Type B pancreatic cell (in vitro differentiated cells): ENCODE measurements at regions not wholly inside any gene's neighbourhood (a gene's known extent, or its start where the extent isn't known, plus 50 kb on each side); places are given as distances from the start of the nearest gene placed in this dataset.

Experiments
- DNase-seq: peaks from one replicate; pipeline ENCODE4 v3.0.0; 2021; ENCODE audit warnings: mixed read lengths; ENCODE audit not compliant: unreplicated experiment; ENCODE audit errors: extremely low spot score
- H3K27ac Mint-ChIP-seq: 2 replicates; pipeline ENCODE4 v1.8.0; 2021; ENCODE audit warnings: mild to moderate bottlenecking, mixed read lengths
- H3K27me3 Mint-ChIP-seq: 2 replicates; pipeline ENCODE4 v1.8.0; 2021; ENCODE audit warnings: mixed read lengths
- H3K36me3 Mint-ChIP-seq: 2 replicates; pipeline ENCODE4 v1.8.0; 2021; ENCODE audit warnings: mixed read lengths
- H3K4me1 Mint-ChIP-seq: one replicate; pipeline ENCODE4 v1.8.0; 2021; ENCODE audit warnings: mixed read lengths; ENCODE audit not compliant: unreplicated experiment
- H3K4me3 Mint-ChIP-seq: 2 replicates; pipeline ENCODE4 v1.8.0; 2021; ENCODE audit warnings: mild to moderate bottlenecking, mixed read lengths
- H3K9me3 Mint-ChIP-seq: 2 replicates; pipeline ENCODE4 v1.8.0; 2021; ENCODE audit warnings: mixed read lengths
- TF ChIP-seq, protein P1 (sequence below): fragments of 200-600 bp; sonication (generic); conservative IDR thresholded peaks from 2 replicates; pipeline ENCODE4 v1.5.0; 2021; ENCODE audit warnings: antibody characterized with exemption, mild to moderate bottlenecking

DNA sequence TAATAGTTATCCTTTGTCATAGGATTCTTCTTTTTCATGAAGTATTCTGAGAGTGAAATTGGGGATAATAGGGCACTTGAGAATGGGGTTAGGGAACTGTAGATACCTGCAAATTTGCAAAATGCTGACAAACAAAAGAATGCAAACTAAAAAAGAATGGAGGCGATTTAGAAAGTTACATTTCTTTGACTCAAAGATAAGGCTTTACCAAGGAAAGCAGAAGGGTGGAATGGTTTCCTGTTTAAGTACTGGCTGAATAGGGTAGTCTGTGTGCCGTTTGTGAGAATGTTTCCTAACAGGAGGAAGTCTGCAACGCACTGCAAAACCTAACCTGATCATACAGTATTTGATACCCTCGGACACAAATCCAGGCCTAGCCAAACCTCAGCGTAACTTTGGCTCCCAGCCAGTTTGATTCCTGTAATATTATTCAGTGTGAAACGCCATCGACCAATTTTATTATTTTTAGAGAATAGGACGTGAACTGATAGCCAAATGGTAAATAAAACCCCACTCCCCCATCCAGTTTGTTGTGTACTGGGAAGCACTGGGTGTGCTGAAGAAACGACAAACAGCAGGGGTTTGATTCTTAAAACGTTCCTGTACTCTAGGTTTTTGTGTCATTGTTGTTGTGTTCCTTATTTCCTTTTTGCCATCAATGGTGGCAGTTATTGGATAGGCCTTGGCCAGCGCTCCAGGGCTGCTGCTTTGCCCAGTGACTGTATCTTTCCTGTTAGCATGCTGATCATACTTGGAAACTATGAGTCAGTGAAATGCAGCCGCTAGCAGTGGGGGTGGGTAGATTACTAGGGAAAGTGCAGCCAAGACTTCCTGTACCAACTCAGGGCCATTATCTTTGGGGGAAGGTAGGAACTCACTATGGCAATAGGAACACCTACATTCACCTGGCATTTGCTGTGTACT, 148.0 kb upstream of the TBL1XR1 start:
- Mint-ChIP-seq H3K27me3 (no peaks in the 10 kb centered on the region), H3K4me3 (peak overlapping the region; percentile 45), H3K27ac (peak overlapping the region; percentile 85), H3K36me3 (no peaks in the 10 kb centered on the region), H3K9me3 (peaks cover 12% of the 10 kb centered on the region), H3K4me1 (peaks cover 36% of the 10 kb centered on the region)
- TF ChIP-seq, protein P1, sequence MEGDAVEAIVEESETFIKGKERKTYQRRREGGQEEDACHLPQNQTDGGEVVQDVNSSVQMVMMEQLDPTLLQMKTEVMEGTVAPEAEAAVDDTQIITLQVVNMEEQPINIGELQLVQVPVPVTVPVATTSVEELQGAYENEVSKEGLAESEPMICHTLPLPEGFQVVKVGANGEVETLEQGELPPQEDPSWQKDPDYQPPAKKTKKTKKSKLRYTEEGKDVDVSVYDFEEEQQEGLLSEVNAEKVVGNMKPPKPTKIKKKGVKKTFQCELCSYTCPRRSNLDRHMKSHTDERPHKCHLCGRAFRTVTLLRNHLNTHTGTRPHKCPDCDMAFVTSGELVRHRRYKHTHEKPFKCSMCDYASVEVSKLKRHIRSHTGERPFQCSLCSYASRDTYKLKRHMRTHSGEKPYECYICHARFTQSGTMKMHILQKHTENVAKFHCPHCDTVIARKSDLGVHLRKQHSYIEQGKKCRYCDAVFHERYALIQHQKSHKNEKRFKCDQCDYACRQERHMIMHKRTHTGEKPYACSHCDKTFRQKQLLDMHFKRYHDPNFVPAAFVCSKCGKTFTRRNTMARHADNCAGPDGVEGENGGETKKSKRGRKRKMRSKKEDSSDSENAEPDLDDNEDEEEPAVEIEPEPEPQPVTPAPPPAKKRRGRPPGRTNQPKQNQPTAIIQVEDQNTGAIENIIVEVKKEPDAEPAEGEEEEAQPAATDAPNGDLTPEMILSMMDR, result no peak
- DNase-seq, result no peak

DNA sequence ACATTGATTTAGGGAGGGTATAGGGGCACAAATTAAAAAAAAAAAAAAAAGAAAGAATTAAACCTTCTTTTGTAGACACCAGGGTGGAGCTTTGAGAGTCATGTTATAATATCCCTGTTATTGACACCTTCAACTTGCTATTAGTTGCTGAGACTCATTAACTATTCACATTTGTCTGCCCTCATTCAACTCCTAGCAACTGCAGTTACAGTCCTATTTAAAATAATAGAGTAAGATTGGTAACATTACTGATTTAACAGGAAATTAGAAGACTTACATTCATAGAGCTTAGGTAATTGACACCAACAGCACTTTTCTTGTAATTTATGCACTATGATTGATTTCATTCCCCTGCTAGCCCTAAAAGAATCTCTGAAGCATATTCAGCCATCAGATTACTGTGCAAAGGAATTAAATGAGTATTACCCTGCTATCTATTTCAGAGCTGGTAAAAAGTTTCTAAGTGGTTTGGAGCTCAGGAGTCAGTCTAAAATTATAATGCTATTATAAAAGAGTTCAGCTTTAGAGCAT, 148.8 kb upstream of the TBL1XR1 start:
- Mint-ChIP-seq H3K4me3 (peak overlapping the region; percentile 45), H3K27ac (peak overlapping the region; percentile 85)

DNA sequence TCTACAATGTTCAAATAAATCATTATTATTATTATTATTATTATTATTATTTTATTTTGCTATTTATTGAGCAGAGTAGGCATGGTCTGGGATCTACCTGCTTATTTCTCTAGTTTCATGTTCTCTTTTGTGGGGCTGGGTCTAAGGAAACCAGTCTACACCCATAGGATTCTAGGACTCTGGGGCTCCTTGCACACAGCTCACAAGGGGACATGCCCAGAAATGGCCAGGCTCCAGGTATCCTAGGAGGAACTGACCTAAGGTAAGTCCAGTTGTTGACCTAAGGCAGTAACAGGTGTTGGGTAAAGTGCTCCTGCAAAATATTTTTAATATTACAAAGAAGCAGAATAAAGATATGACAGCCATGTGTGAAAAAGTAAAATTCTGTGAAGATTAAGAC, 149.6 kb upstream of the TBL1XR1 start:
- Mint-ChIP-seq H3K4me3 (no peak overlapping the region), H3K27me3 (no peaks in the 10 kb centered on the region), H3K36me3 (no peaks in the 10 kb centered on the region), H3K27ac (no peak overlapping the region), H3K9me3 (peaks cover 12% of the 10 kb centered on the region), H3K4me1 (peaks cover 46% of the 10 kb centered on the region)
- no peak for DNase-seq
- TF ChIP-seq, protein P1, result no peak

More for the DNA sequence above, 148.8 kb upstream of the TBL1XR1 start:
- Mint-ChIP-seq H3K27me3 (no peaks in the 10 kb centered on the region), H3K4me1 (peaks cover 38% of the 10 kb centered on the region), H3K9me3 (peaks cover 12% of the 10 kb centered on the region), H3K36me3 (no peaks in the 10 kb centered on the region)
- TF ChIP-seq, protein P1, result no peak
- DNase-seq, result no peak

DNA sequence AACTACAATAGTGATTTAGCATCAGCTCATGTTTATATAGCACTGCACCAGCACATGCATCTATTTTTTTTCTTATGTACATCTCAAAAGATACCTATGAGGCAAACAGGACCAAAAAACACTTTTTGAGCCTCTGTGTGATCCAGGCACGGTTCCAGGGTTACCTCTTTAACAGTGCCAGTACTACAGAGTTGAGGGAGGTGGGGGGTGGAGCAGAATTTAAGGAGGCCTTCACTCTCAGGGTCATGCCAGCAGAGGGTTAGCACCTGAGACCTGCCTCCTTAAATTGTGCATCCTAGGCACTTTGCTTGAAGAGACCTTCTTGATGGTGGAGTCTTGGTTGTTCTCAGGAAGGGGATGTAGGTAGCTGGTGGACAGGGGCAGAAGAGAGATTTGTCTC, 150.3 kb upstream of the TBL1XR1 start:
- Mint-ChIP-seq H3K27me3 (no peaks in the 10 kb centered on the region), H3K27ac (no peak overlapping the region), H3K9me3 (peaks cover 12% of the 10 kb centered on the region), H3K4me3 (no peak overlapping the region), H3K4me1 (peaks cover 46% of the 10 kb centered on the region), H3K36me3 (no peaks in the 10 kb centered on the region)
- TF ChIP-seq, protein P1, result no peak
- no peak for DNase-seq

DNA sequence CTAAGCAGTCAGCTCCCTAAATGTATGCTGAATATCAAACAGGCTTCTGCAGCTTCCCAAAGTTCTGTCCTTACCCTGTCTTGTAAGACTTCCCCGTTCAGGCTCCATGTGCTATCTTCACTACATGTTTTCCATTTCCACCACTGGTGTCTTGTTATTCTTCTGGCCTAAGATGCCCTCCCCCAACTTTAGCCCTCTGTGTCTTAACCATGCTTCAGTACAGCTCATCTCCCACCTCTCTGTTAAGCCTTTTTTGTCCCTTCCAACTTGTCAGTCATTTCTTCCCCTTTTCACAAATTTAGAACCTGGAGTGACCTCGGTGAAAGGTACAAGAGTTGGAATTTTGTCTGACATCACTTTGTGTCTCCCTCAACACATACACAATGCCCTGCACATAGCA, 151.7 kb upstream of the TBL1XR1 start:
- Mint-ChIP-seq H3K4me3 (no peak overlapping the region), H3K27ac (no peak overlapping the region), H3K36me3 (no peaks in the 10 kb centered on the region), H3K4me1 (peaks cover 40% of the 10 kb centered on the region), H3K9me3 (peaks cover 12% of the 10 kb centered on the region), H3K27me3 (no peaks in the 10 kb centered on the region)
- no peak for DNase-seq
- TF ChIP-seq, protein P1, result no peak
